Adrenal gland (tissue), 5 donors: ENCODE measurements at regions not wholly inside any gene's neighbourhood (a gene's known extent, or its start where the extent isn't known, plus 50 kb on each side); places are given as distances from the start of the nearest gene placed in this dataset.

Experiments used
- CTCF ChIP-seq, 6 experiments: fragments of 450-650 bp in 4 of 6; fragments of 200-600 bp in 2 of 6; sonication (generic) in 1 of 6; IDR thresholded peaks; 1 replicate in 5 of 6; 2 replicates in 1 of 6; pipeline versions ENCODE4 v1.5.1 to v1.8.0; 2016 to 2021; ENCODE audit warnings: antibody characterized with exemption in 6 of 6, mild to moderate bottlenecking in 2 of 6, moderate library complexity in 1 of 6
- POLR2A ChIP-seq, 2 donors: fragments of 450-650 bp; IDR thresholded peaks; one replicate each; pipeline ENCODE4 v1.6.1; 2017; ENCODE audit warnings: antibody characterized with exemption in 2 of 2, mild to moderate bottlenecking in 2 of 2, moderate library complexity in 1 of 2
- donor health status: DM: no; HTN: no; CAD: no.

GRCh38 chr1:30064547-30064946 lies 658.8 kb downstream of the MATN1 start:
- TF ChIP-seq CTCF (IDR thresholded peaks at IDR 0.05), result no peak
- no peak for TF ChIP-seq POLR2A (IDR thresholded peaks at IDR 0.05)
